Liver (tissue), 3 donors: ENCODE measurements at regions not wholly inside any gene's neighbourhood (a gene's known extent, or its start where the extent isn't known, plus 50 kb on each side); places are given as distances from the start of the nearest gene placed in this dataset.

Experiments
- FOXA1 ChIP-seq: IDR thresholded peaks from 2 replicates; pipeline ENCODE4 v1.6.1; 2016; ENCODE audit warnings: antibody characterized with exemption
- HNF4G ChIP-seq: IDR thresholded peaks from 2 replicates; pipeline ENCODE4 v1.6.1; 2016; ENCODE audit warnings: antibody characterized with exemption
- RAD21 ChIP-seq, 2 donors: IDR thresholded peaks; 2 replicates each; pipeline ENCODE4 v1.6.1; 2016; ENCODE audit warnings: antibody characterized with exemption in 2 of 2, mild to moderate bottlenecking in 2 of 2
- SP1 ChIP-seq: IDR thresholded peaks from 2 replicates; pipeline ENCODE4 v1.6.1; 2018; ENCODE audit warnings: antibody characterized with exemption, mild to moderate bottlenecking
- TAF1 ChIP-seq: conservative IDR thresholded peaks from 2 replicates; pipeline ENCODE4 v1.6.1; 2016; ENCODE audit warnings: antibody characterized with exemption, mild to moderate bottlenecking
- YY1 ChIP-seq: IDR thresholded peaks from 2 replicates; pipeline ENCODE4 v1.6.1; 2016; ENCODE audit warnings: antibody characterized with exemption, mild to moderate bottlenecking
- TF ChIP-seq, protein P1 (sequence below): fragments of 150-350 bp; IDR thresholded peaks from 2 replicates; pipeline ENCODE4 v1.5.1; 2017; ENCODE audit warnings: improper control_type of control experiment, low read depth, low read length; ENCODE audit not compliant: missing input control
- TF ChIP-seq, protein P2 (sequence below): IDR thresholded peaks from 2 replicates; pipeline ENCODE4 v1.6.1; 2016; ENCODE audit warnings: antibody characterized with exemption
- TF ChIP-seq, protein P3 (sequence below): IDR thresholded peaks from 2 replicates; pipeline ENCODE4 v1.6.1; 2016; ENCODE audit warnings: antibody characterized with exemption
- donor health status: healthy.
- donor health status: healthy.

DNA sequence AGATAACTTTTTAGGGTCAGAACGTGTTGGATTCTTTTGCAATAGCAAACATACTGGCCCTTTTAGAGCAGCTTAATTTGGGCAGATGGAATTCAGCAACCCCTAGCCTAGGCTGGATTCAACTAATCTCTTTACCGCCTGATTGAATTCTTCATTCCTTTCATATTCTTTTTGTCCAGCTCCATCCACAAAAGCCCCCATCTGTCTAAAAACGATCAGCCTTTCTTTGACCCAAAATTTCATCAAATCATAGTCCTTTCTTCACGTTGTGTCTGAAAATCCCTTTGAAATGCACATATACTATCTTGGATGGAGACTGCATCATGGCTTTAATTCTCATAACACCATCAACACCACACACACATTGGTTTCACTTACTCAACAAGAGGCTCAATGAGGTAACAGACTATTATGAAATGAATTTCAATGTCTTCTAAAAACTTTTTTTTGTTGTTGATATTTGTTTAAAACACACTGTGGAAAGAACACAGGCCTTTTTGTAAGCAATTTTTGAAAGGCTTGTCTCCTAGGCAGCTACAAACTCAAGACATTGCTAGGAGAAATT lies 128.0 kb upstream of the EEA1 start:
- TF ChIP-seq, protein P1, sequence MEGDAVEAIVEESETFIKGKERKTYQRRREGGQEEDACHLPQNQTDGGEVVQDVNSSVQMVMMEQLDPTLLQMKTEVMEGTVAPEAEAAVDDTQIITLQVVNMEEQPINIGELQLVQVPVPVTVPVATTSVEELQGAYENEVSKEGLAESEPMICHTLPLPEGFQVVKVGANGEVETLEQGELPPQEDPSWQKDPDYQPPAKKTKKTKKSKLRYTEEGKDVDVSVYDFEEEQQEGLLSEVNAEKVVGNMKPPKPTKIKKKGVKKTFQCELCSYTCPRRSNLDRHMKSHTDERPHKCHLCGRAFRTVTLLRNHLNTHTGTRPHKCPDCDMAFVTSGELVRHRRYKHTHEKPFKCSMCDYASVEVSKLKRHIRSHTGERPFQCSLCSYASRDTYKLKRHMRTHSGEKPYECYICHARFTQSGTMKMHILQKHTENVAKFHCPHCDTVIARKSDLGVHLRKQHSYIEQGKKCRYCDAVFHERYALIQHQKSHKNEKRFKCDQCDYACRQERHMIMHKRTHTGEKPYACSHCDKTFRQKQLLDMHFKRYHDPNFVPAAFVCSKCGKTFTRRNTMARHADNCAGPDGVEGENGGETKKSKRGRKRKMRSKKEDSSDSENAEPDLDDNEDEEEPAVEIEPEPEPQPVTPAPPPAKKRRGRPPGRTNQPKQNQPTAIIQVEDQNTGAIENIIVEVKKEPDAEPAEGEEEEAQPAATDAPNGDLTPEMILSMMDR: no peak
- TF ChIP-seq, protein P2, sequence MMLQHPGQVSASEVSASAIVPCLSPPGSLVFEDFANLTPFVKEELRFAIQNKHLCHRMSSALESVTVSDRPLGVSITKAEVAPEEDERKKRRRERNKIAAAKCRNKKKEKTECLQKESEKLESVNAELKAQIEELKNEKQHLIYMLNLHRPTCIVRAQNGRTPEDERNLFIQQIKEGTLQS: no peak
- TF ChIP-seq HNF4G (no peak), SP1 (no peak), YY1 (no peak), TAF1 (no peak), FOXA1 (no peak), RAD21 (IDR thresholded peaks at IDR 0.05) (no peak)
- TF ChIP-seq, protein P3, sequence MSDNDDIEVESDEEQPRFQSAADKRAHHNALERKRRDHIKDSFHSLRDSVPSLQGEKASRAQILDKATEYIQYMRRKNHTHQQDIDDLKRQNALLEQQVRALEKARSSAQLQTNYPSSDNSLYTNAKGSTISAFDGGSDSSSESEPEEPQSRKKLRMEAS: no peak
